ENCODE measurements at regions not wholly inside any gene's neighbourhood (a gene's known extent, or its start where the extent isn't known, plus 50 kb on each side); places are given as distances from the start of the nearest gene placed in this dataset.

DNA sequence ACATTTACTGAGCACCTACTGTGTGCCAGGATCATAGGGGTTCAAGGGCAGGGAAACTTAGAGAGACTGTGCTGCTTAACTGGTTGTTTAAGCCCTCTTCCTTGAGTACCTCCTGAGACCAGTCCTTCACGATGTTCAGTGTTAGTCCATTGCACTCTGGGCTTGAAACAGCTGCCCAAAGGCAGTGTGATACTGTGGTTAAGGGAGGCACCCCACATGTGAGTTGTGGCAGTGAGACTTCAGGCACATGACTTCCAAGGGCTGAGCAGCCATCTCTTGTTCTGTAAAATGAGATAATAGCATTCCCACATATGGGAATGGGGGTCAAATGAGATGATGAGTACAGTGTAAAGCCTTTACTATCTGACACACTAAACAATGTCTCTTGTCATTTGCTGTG is 75.1 kb downstream of the LINGO1 start:
- no peak overlapping the region for H3K4me3 ChIP-seq (ENCODE audit: low read depth, low read length)

DNA sequence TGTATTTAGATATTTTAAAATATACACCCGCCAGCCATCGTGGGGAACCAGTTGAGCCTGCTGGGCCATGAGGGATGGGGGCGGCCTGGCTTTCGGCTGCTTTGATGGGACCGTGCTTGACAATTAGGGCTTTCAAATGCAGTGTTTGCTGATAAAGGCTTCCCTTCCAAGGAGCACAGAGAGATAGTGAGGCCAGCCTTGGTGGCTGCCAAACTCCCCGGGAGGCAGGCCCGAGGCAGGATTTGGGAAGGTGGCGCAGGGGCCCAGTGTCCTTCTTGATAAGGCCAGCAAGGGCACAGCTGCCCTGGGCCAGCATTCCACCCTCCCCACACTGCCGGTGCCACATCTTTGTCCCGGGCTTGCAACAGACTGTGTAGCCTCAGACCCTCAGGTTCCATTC is 75.6 kb downstream of the LINGO1 start:
- H3K4me3 ChIP-seq (ENCODE audit: low read depth, low read length): no peak overlapping the region
- no peak for TF ChIP-seq CTCF (IDR thresholded peaks at IDR 0.05; ENCODE audit: insufficient read depth, low read length)
- no peak for DNase-seq (ENCODE audit: low read depth)

More for the DNA sequence above, 75.1 kb downstream of the LINGO1 start:
- TF ChIP-seq CTCF (IDR thresholded peaks at IDR 0.05; ENCODE audit: insufficient read depth, low read length): no peak
- DNase-seq (ENCODE audit: low read depth): no peak

DNA sequence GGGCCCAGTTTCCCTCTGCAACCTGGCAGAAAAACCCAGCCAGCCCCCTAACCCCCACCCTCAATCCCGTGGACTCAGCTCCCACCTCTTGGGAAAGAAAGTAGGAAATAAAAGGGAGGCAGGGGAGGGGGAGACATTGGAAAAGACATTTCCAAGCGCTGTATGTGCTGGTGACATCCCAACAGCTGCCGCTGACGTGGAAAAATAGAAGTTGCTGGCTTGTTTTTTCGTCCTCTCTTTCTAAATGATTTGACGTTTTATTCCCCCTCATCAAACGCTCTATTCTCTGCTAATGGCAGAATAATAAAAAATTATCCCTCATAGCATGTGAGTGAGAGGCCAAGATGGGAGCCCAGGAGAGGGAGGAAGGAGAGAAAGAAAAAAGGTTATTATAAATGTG is 76.1 kb downstream of the LINGO1 start:
- no peak for DNase-seq (ENCODE audit: low read depth)
- TF ChIP-seq CTCF (IDR thresholded peaks at IDR 0.05; ENCODE audit: insufficient read depth, low read length): no peak
- H3K4me3 ChIP-seq (ENCODE audit: low read depth, low read length): no peak overlapping the region

GRCh38 chr15:77555232-77555631 is 77.5 kb downstream of the LINGO1 start:
- no peak overlapping the region for H3K4me3 ChIP-seq (ENCODE audit: low read depth, low read length)
- TF ChIP-seq CTCF (IDR thresholded peaks at IDR 0.05; ENCODE audit: insufficient read depth, low read length): no peak
- DNase-seq (ENCODE audit: low read depth): no peak

GRCh38 chr15:77554306-77555080 is 78.2 kb downstream of the LINGO1 start:
- no peak for TF ChIP-seq CTCF (IDR thresholded peaks at IDR 0.05; ENCODE audit: insufficient read depth, low read length)
- no peak overlapping the region for H3K4me3 ChIP-seq (ENCODE audit: low read depth, low read length)
- DNase-seq (ENCODE audit: low read depth): no peak

- no peak for TF ChIP-seq CTCF (IDR thresholded peaks at IDR 0.05; ENCODE audit: insufficient read depth, low read length)
- no peak for DNase-seq (ENCODE audit: low read depth)
- H3K4me3 ChIP-seq (ENCODE audit: low read depth, low read length): no peak overlapping the region
Observed at GRCh38 chr15:77553695-77554094, 79.0 kb downstream of the LINGO1 start.

GRCh38 chr15:77553257-77553656 is 79.5 kb downstream of the LINGO1 start:
- DNase-seq (ENCODE audit: low read depth): no peak
- H3K4me3 ChIP-seq (ENCODE audit: low read depth, low read length): no peak overlapping the region
- TF ChIP-seq CTCF (IDR thresholded peaks at IDR 0.05; ENCODE audit: insufficient read depth, low read length): no peak

All from fibroblast of the aortic adventitia (primary cell).